K562 (cell line): ENCODE measurements at regions not wholly inside any gene's neighbourhood (a gene's known extent, or its start where the extent isn't known, plus 50 kb on each side); places are given as distances from the start of the nearest gene placed in this dataset.

Source experiments
- ATAC-seq: fragments of 200-7000 bp; cut with Tn5 transposase; 3 replicates; pipeline ENCODE4 v1.9.1; 2020; ENCODE audit warnings: moderate library complexity
- BruUV-seq: library from RNA; stranded (reverse); fragments of 400-500 nt; replicated peaks from 2 replicates; lab custom pipeline; 2021; lab: Mats Ljungman, UMichigan
- CTCF ChIA-PET: fragments of 300-600 bp; formaldehyde crosslinking; extraction: SDS; loops from one replicate; lab custom pipeline; 2021; ENCODE audit warnings: low intra/inter-chr PET ratio; lab: Yijun Ruan, JAX
- POLR2A ChIA-PET: fragments of 300-600, 350-650 bp; sonication (Branson Sonifier 250); formaldehyde crosslinking; extraction: SDS; loops from one replicate; lab custom pipeline; 2021; ENCODE audit warnings: antibody characterized with exemption, inconsistent platforms; lab: Yijun Ruan, JAX
- DNase-seq, 4 experiments: peaks; one replicate each; pipeline versions ENCODE4 v3.0.0 to v3.0.0-alpha.2; 2011 to 2018; ENCODE audit warnings: low spot score in 3 of 4, mixed read lengths in 3 of 4; ENCODE audit errors: extremely low read depth in 1 of 4
- FAIRE-seq: peaks from 2 replicates; lab custom pipeline; 2011; peaks lifted over from hg19 to GRCh38; lab: Jason Lieb, UNC
- H2AFZ ChIP-seq: 2 replicates; pipeline ENCODE4 v1.6.0; 2011; ENCODE audit warnings: low read depth, low read length, control low read depth, inconsistent platforms
- H3K27ac ChIP-seq: fragments of 200-600 bp; 3 replicates; pipeline ENCODE4 v1.8.0; 2011; ENCODE audit warnings: low read depth, mild to moderate bottlenecking, control low read depth, inconsistent platforms, low read length, moderate library complexity, mixed read lengths; ENCODE audit errors: extremely low read depth
- H3K27me3 ChIP-seq, 2 experiments: fragments of 300-600 bp in 1 of 2; 2 replicates in 1 of 2; 3 replicates in 1 of 2; pipeline versions ENCODE4 v1.6.0 to v1.8.0; 2011; ENCODE audit warnings: inconsistent platforms in 2 of 2, low read length in 2 of 2, mild to moderate bottlenecking in 1 of 2, mixed read lengths in 1 of 2, moderate library complexity in 1 of 2; ENCODE audit not compliant: control insufficient read depth in 2 of 2, insufficient read depth in 2 of 2
- H3K36me3 ChIP-seq: fragments of 300-600 bp; 3 replicates; pipeline ENCODE4 v1.8.0; 2011; ENCODE audit warnings: mild to moderate bottlenecking, low read length, inconsistent platforms; ENCODE audit not compliant: control insufficient read depth, insufficient read depth
- H3K4me1 ChIP-seq, 2 experiments: fragments of 200-600 bp in 1 of 2; replicated peaks in 1 of 2; 2 replicates in 1 of 2; 3 replicates in 1 of 2; pipeline versions ENCODE4 v1.5.1 to v1.8.0; 2011; ENCODE audit warnings: inconsistent platforms in 2 of 2, low read length in 2 of 2, mild to moderate bottlenecking in 1 of 2, mixed read lengths in 1 of 2, moderate library complexity in 1 of 2; ENCODE audit not compliant: control insufficient read depth in 2 of 2, insufficient read depth in 2 of 2
- H3K4me2 ChIP-seq: 2 replicates; pipeline ENCODE4 v1.6.1; 2011; ENCODE audit warnings: low read length, control low read depth, inconsistent platforms, mixed read lengths; ENCODE audit not compliant: insufficient read depth
- H3K4me3 ChIP-seq: fragments of 200-600 bp; sonication (generic), shearing (Covaris generic); 2 replicates; pipeline ENCODE4 v1.5.1; 2016; ENCODE audit warnings: control low read depth, inconsistent platforms
- H3K79me2 ChIP-seq: fragments of 200-600 bp; 3 replicates; pipeline ENCODE4 v1.8.0; 2011; ENCODE audit warnings: low read length, inconsistent platforms; ENCODE audit not compliant: control insufficient read depth, insufficient read depth
- H3K9ac ChIP-seq, 2 experiments: 2 replicates each; pipeline versions ENCODE4 v1.6.0 to v1.6.1; 2011; ENCODE audit warnings: low read depth in 2 of 2, low read length in 2 of 2, control low read depth in 1 of 2, inconsistent platforms in 1 of 2, mild to moderate bottlenecking in 1 of 2, mixed read lengths in 1 of 2; ENCODE audit not compliant: insufficient read depth in 1 of 2
- H3K9me1 ChIP-seq: one replicate; pipeline ENCODE4 v1.6.0; 2011; ENCODE audit warnings: inconsistent platforms, mild to moderate bottlenecking, low read length, moderate library complexity; ENCODE audit not compliant: control insufficient read depth, insufficient read depth
- H3K9me3 ChIP-seq: replicated peaks from 2 replicates; pipeline ENCODE4 v1.5.1; 2011; ENCODE audit warnings: low read depth, low read length, inconsistent platforms; ENCODE audit not compliant: control insufficient read depth, insufficient read depth
- H4K20me1 ChIP-seq: replicated peaks from 2 replicates; pipeline ENCODE4 v1.6.1; 2011; ENCODE audit warnings: low read length, inconsistent platforms, mixed read lengths; ENCODE audit not compliant: control insufficient read depth, insufficient read depth
- ARID2 ChIP-seq: fragments of 450-650 bp; IDR thresholded peaks from 2 replicates; pipeline ENCODE4 v1.6.1; 2017; ENCODE audit warnings: antibody characterized with exemption, mild to moderate bottlenecking
- DACH1 ChIP-seq: fragments of 450-650 bp; IDR thresholded peaks from 2 replicates; pipeline ENCODE4 v1.6.1; 2018; ENCODE audit not compliant: partially characterized antibody
- ERF ChIP-seq: fragments of 450-650 bp; formaldehyde crosslinking; IDR thresholded peaks from 2 replicates; pipeline ENCODE4 v1.4.0; 2020; ENCODE audit warnings: mild to moderate bottlenecking, mixed read lengths
- ETV6 ChIP-seq, 3 experiments: fragments of 150-350 bp in 1 of 3; sonication (generic) in 1 of 3; formaldehyde crosslinking in 1 of 3; IDR thresholded peaks; 2 replicates each; pipeline versions ENCODE4 v1.6.1 to v1.8.0; 2014 to 2022; ENCODE audit warnings: borderline replicate concordance in 2 of 3, low read depth in 2 of 3, antibody characterized with exemption in 1 of 3, low read length in 1 of 3, mild to moderate bottlenecking in 1 of 3, missing genetic modification reagents in 1 of 3
- HIVEP1 ChIP-seq: fragments of 250-450 bp; sonication (Bioruptor Pico); IDR thresholded peaks from 2 replicates; pipeline ENCODE4 v1.4.0; 2020; ENCODE audit warnings: mild to moderate bottlenecking
- HMBOX1 ChIP-seq: sonication (generic); IDR thresholded peaks from 2 replicates; pipeline ENCODE4 v1.6.1; 2016
- PHF21A ChIP-seq: fragments of 450-650 bp; IDR thresholded peaks from 2 replicates; pipeline ENCODE4 v1.6.1; 2017; ENCODE audit warnings: low read depth, borderline replicate concordance
- PYGO2 ChIP-seq: fragments of 450-650 bp; IDR thresholded peaks from 2 replicates; pipeline ENCODE4 v1.6.1; 2016; ENCODE audit warnings: mild to moderate bottlenecking, missing genetic modification characterization, moderate library complexity, missing compliant biosample characterization
- RAD21 ChIP-seq, 2 experiments: fragments of 250-450 bp in 1 of 2; fragments of 450-650 bp in 1 of 2; sonication (Bioruptor Pico) in 1 of 2; formaldehyde crosslinking in 1 of 2; IDR thresholded peaks in 1 of 2; conservative IDR thresholded peaks in 1 of 2; 2 replicates each; pipeline versions ENCODE4 v1.4.0 to v1.8.0; 2020 to 2022; ENCODE audit warnings: mild to moderate bottlenecking in 2 of 2, moderate library complexity in 1 of 2
- SETDB1 ChIP-seq: IDR thresholded peaks from one replicate; pipeline ENCODE4 v1.6.1; 2012; ENCODE audit warnings: low read length, control low read depth, inconsistent platforms
- SUPT5H ChIP-seq: fragments of 450-650 bp; IDR thresholded peaks from 2 replicates; pipeline ENCODE4 v1.6.1; 2016
- TCF15 ChIP-seq: fragments of 250-450 bp; sonication (Bioruptor Pico); IDR thresholded peaks from 2 replicates; pipeline ENCODE4 v1.8.0; 2022; ENCODE audit warnings: moderate library complexity, mild to moderate bottlenecking, inconsistent platforms
- ZBTB17 ChIP-seq: fragments of 450-650 bp; formaldehyde crosslinking; IDR thresholded peaks from 2 replicates; pipeline ENCODE4 v1.4.0; 2020; ENCODE audit warnings: mild to moderate bottlenecking
- ZBTB26 ChIP-seq: fragments of 450-650 bp; formaldehyde crosslinking; IDR thresholded peaks from 2 replicates; pipeline ENCODE4 v1.4.0; 2022; ENCODE audit warnings: missing genetic modification characterization
- ZFP91 ChIP-seq: sonication (generic); formaldehyde crosslinking; IDR thresholded peaks from 2 replicates; pipeline ENCODE4 v1.8.0; 2022; ENCODE audit warnings: mild to moderate bottlenecking, missing genetic modification reagents
- WGBS: fragments of 100-300 bp; shearing (Covaris generic); methylation state at CpG from one replicate; pipeline ENCODE4 v1.1.6; 2016; ENCODE audit warnings: low coverage, mixed read lengths; ENCODE audit not compliant: insufficient coverage; ENCODE audit errors: missing lambda C conversion rate; 5-methylcytosine and 5-hydroxymethylcytosine counted together
- in situ Hi-C: fragments of 300-500 bp; cut with MboI; formaldehyde crosslinking; loops from 4 replicates; pipeline ENCODE4 v1.15.0; 2018; ENCODE audit warnings: inconsistent platforms, mixed read lengths
- intact Hi-C: fragments of 100-400 bp; cut with micrococcal nuclease; formaldehyde crosslinking; loops from 2 replicates; pipeline ENCODE4 v1.14.2; 2022

GRCh38 chr3:107235193-107235927, 141.9 kb upstream of the CCDC54 start:
- ATAC-seq, result peak; percentile 57
- no peak for TF ChIP-seq HMBOX1
- no peak for TF ChIP-seq SETDB1
- no peak for TF ChIP-seq PYGO2
- no peak for TF ChIP-seq RAD21 (CRISPR knock-in tag; conservative IDR thresholded peaks at IDR 0.05 in 1 of 2, IDR thresholded peaks at IDR 0.05 in 1 of 2)
- TF ChIP-seq DACH1, result no peak
- TF ChIP-seq PHF21A, result no peak
- no peak for TF ChIP-seq ZBTB26 (CRISPR knock-in tag)
- no peak for TF ChIP-seq ERF (CRISPR knock-in tag)
- no peak for TF ChIP-seq TCF15
- TF ChIP-seq ETV6 (IDR thresholded peaks at IDR 0.05; ENCODE audit: borderline replicate concordance in 1 of 2, low read depth in 2 of 2, low read length in 1 of 2), result no peak
- no peak for TF ChIP-seq ETV6 (CRISPR knock-in tag; IDR thresholded peaks at IDR 0.05; ENCODE audit: borderline replicate concordance)
- no peak for TF ChIP-seq ZBTB17 (CRISPR knock-in tag)
- TF ChIP-seq SUPT5H, result no peak
- TF ChIP-seq ARID2, result no peak
- TF ChIP-seq HIVEP1 (CRISPR knock-in tag), result no peak
- no peak for TF ChIP-seq ZFP91 (CRISPR knock-in tag)
- no peak for FAIRE-seq
- Histone ChIP-seq H3K9me3 (no peaks in the 10 kb centered on the region), H3K27ac (no peak overlapping the region), H3K9me1 (no peaks in the 10 kb centered on the region), H3K4me3 (peak overlapping the region; percentile 24; the same call in 1 of the 2 replicates), H3K36me3 (no peaks in the 10 kb centered on the region), H3K4me2 (peak overlapping the region; percentile 73), H3K9ac (0 out of 4 replicates have a peak overlapping the region, but pooled peaks of 1 of the 2 experiments have one; percentile 23), H3K4me1 (peaks cover 0 to 1% of the 10 kb centered on the region in 2 experiments; a peak in 3 of 5 replicates), H2AFZ (peak overlapping the region; percentile 86), H3K79me2 (no peaks in the 10 kb centered on the region), H4K20me1 (no peaks in the 10 kb centered on the region), H3K27me3 (no peaks in the 10 kb centered on the region)
- 12% methylated on average over 13 of the region's 13 CpGs for WGBS
- POLR2A ChIA-PET, result interaction anchor here (1.0 kb wide), 1 partner anchor 186 kb away, joined by 4 read pairs; no protein-coding TSS in a partner anchor
- intact Hi-C loops (loop anchor here (5.0 to 10.0 kb wide), 5 partner anchors 309 to 1249 kb away; no protein-coding TSS in a partner anchor), in situ Hi-C loops (no loop called here)
- CTCF ChIA-PET, result interaction anchor here (0.6 to 1.3 kb wide), 2 partner anchors 186 to 598 kb away, joined by 3 read pairs; no protein-coding TSS in a partner anchor
- BruUV-seq, result no TSS peak
- peak in 1 of 4 experiments; percentile 13 for DNase-seq
